ENCODE measurements at regions not wholly inside any gene's neighbourhood (a gene's known extent, or its start where the extent isn't known, plus 50 kb on each side); places are given as distances from the start of the nearest gene placed in this dataset.
"Not testable (repeated sequence)": the region's sequence is repeated elsewhere in the genome, so short reads cannot be mapped to it uniquely, and the experiment has no call there.

- DNase-seq (ENCODE audit: low spot score) = no peak
Observed at GRCh38 chr11:119586181-119586580, 142.8 kb downstream of the NECTIN1 start.

GRCh38 chr11:119585043-119585781, 143.8 kb downstream of the NECTIN1 start:
- no peak for DNase-seq (ENCODE audit: low spot score)

DNA sequence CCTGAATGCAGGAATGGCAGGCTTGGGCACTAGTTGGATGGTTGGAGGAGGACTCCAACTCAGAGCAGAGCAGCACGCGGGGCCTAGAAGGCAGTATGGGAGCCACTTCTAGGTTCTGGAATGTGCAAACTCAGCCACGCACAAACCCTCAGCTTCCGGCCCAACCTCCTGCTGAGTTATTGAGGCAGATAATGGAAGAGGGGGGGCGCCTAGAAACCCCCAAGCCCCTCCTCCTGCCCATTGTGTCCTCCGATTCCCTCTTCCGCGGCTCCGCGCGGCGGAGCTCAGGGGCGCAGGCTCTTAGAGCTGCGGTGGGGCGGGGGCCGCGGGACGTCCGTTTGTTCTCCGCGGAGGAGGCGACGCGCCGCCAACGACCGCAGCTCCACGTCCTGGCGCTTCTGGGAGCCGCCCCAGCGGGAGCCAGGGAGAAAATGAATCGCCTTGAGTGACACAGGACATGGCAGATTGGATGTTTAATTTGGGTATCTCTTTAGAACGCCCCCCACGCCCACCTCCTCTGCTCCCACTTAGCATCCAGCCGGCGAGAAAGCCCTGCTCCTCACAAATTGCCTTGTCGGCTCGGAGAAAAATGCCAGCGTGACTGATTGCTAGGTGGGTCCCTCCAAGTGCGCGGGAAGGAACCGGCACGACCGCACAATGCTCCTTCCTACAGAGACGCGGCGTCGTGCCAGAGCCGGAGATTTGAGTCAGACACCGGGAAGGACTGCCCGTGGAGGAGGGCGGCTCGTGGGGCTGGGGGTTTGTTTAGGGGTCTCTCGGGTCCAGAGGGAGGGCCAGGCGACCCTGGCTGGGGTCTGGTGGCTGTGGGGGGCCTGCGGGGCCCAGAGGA, 144.6 kb downstream of the NECTIN1 start:
- DNase-seq (ENCODE audit: low spot score) = peak; percentile 62

DNA sequence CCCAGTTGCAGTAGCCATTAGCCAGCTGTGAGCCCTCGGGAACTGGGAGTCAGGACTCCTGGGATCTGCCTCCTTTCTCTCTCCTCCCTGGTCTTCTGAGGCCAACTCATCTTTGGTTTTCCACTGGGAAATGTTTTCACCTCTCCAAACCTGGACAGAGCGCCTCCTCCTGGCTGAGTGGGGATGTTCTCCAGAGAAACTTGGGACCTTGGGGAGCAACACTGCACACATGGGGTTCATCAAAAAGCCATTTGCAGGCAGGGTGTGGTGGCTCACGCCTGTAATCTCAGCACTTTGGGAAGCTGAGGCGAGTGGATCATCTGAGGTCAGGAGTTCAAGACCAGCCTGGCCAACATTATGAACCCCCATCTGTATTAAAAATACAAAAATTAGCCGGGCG, 145.4 kb downstream of the NECTIN1 start:
- DNase-seq (ENCODE audit: low spot score) = no peak

GRCh38 chr11:119581396-119581795, 147.6 kb downstream of the NECTIN1 start:
- not testable (repeated sequence) for DNase-seq (ENCODE audit: low spot score)

- DNase-seq (ENCODE audit: low spot score) = no peak
Observed at GRCh38 chr11:119580751-119581150, 148.2 kb downstream of the NECTIN1 start.

DNA sequence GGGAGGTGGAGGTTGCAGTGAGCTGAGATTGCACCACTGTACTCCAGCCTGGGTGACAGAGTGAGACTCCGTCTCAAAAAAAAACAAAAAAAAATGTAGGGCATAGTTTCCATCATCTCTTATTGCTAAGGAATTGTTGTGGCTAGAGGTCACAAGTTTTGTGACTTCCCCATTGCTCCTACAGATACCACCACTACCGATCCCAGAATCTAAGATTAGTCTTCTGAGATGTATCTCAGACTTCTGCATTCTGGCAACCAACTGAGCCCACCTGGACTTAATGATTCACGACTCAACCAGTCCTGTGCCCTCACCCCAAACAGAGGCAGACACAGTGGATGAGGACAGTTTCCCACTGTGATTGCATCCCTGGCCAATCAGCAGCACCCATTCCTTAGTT, 148.9 kb downstream of the NECTIN1 start:
- no peak for DNase-seq (ENCODE audit: low spot score)

- no peak for DNase-seq (ENCODE audit: low spot score)
Observed at GRCh38 chr11:119578521-119579191, 150.3 kb downstream of the NECTIN1 start.

- DNase-seq (ENCODE audit: low spot score) = no peak
Observed at GRCh38 chr11:119573858-119574257, 150.9 kb upstream of the THY1 start.

- DNase-seq (ENCODE audit: low spot score) = no peak
Observed at GRCh38 chr11:119572481-119573424, 149.8 kb upstream of the THY1 start.

DNA sequence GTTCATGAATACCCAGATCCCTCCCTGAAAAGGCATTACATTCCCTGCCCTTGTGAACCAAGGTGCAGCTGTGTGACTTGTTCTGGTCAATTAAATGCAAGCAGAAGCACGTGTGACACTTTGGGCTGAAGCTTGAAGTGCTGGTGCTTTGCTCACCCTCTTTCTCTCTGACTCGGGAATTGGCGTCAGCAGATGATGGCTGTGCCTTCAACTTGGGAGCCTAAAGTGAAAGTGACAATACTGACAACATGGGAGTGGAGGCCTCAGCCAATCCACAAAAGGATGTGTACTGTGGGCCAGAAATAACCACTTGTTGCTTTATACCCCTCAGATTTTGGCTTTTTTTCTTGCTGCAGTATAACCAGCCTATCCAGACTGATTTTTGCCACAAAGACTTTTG, 148.3 kb upstream of the THY1 start:
- DNase-seq (ENCODE audit: low spot score) = no peak

DNA sequence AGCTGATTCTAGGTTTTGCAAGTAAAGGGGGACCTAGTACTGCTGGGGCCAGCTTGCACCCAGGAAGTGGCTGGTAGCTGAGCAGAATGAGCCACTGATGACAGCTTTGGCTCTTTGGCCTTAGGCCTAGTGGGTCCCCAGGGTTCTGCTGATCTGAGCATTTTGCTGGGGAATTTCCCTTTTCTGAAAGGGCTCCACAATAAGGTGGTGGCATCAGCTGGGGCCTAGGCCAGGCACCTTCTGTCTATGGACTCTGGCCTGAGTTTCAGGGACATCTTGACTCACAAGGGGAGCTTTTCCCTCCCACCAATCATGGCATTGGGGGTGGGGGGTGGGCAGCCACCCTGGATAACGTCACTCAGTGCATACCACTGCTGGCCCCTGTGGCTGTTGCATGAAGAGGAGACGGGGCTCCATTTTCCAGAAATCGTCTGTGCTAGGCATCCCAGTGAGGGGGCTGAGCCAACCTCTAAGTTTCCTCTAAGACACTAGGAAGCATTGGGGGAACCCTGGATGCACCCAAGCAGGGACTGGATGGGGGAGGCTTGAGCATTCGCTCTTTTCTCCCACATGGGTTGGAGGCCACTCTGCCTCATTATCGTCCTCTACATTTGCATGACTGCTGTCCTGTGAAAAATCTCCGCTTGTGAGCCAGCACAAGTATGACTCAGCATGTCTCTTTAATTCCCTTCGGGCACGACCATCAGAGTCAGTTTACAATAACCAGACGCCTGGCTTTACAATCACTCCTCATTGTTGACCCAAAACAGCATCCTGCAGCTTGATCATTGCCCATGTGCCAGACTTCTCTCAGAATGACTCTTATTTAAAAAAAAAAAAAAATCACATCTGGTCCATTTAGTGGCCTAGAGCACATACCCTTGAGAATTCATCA, 145.0 kb upstream of the THY1 start:
- DNase-seq (ENCODE audit: low spot score) = peak; percentile 79

GRCh38 chr11:119566319-119566718, 143.3 kb upstream of the THY1 start:
- no peak for DNase-seq (ENCODE audit: low spot score)

- DNase-seq (ENCODE audit: low spot score) = not testable (repeated sequence)
Observed at GRCh38 chr11:119565693-119566092, 142.7 kb upstream of the THY1 start.

DNA sequence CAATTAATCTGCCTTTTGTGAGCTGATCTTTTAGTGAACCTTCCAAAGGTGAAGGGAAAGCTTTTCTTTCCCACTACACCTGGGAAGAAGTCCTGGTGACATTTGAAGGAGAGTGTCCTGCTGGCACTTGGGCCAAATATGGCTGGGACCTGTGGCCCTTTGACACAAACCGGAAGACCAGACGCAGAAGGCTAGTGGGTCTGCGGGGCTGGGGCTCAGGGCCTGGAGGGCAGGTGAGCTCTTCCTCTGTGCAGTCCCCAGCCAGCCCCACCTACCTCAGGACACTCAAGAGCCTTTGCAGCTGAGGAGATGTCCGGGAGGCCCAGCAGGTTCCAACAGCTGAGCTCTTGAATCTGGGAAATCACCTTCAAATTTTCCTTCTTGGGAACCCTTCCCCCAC, 138.0 kb upstream of the THY1 start:
- no peak for DNase-seq (ENCODE audit: low spot score)

DNA sequence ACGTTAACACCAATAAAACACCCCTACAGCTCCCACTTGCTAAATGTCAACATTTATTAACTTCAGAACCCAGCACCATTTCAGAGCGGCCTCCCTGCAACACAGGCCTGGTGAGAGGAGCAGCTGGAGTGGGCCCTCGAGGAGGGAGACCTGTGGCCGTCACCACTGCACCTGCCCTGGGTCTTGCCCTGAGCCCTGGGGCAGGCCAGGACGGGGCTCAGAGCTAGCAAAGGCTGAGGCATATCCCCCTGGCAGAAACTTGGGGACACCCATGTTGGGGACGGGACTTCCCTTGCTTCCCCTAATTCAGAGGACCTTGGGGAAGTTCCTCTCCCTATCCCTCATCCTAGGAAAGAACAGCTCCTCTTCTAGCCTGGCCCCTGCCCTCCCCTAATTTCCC, 137.3 kb upstream of the THY1 start:
- no peak for DNase-seq (ENCODE audit: low spot score)

DNA sequence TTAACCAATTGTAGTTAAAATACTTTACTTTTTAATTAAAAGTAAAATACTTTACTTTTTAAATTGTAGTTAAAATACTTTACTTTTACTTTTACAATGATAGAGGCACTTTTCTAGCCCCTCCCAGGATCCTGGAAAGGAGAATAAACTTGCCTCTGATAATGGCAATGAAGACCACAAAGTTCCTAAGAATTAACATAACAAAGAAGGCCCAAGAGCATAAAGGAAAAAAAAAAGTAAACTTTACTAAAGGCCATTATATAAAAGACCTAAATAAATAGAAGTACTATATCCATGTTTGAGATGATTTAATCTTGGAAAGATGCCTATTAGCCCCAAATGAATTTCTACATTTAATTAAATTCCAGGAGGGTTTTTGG, 129.1 kb upstream of the THY1 start:
- DNase-seq (ENCODE audit: low spot score) = no peak

- DNase-seq (ENCODE audit: low spot score) = no peak
Observed at GRCh38 chr11:119551420-119552105, 128.6 kb upstream of the THY1 start.

GRCh38 chr11:119550053-119550752, 127.2 kb upstream of the THY1 start:
- DNase-seq (ENCODE audit: low spot score) = no peak

All from hepatic stellate cell (primary cell).